GM20000 (cell line): ENCODE measurements at regions not wholly inside any gene's neighbourhood (a gene's known extent, or its start where the extent isn't known, plus 50 kb on each side); places are given as distances from the start of the nearest gene placed in this dataset.

Experiments used
- DNase-seq: peaks from one replicate; pipeline ENCODE4 v3.0.0; 2012; ENCODE audit warnings: low spot score
- CTCF ChIP-seq: IDR thresholded peaks from 2 replicates; pipeline ENCODE4 v1.5.1; 2012; ENCODE audit warnings: mild to moderate bottlenecking, control low read depth; ENCODE audit errors: extremely low read depth, missing control alignments

- no peak for TF ChIP-seq CTCF
- no peak for DNase-seq
Observed at GRCh38 chr11:36931139-36931538, 333.1 kb upstream of the RAG2 start.

GRCh38 chr11:36930256-36930655 is 332.2 kb upstream of the RAG2 start:
- DNase-seq = no peak
- no peak for TF ChIP-seq CTCF

GRCh38 chr11:36929401-36929800 is 331.4 kb upstream of the RAG2 start:
- no peak for TF ChIP-seq CTCF

GRCh38 chr11:36928621-36929020 is 330.6 kb upstream of the RAG2 start:
- no peak for DNase-seq
- no peak for TF ChIP-seq CTCF

More at GRCh38 chr11:36929401-36929800, 331.4 kb upstream of the RAG2 start:
- DNase-seq = no peak

GRCh38 chr11:36899800-36900199 is 301.8 kb upstream of the RAG2 start:
- no peak for DNase-seq
- TF ChIP-seq CTCF = no peak

- DNase-seq = no peak
- TF ChIP-seq CTCF = no peak
Observed at GRCh38 chr11:36890841-36891240, 292.8 kb upstream of the RAG2 start.

- no peak for TF ChIP-seq CTCF
Observed at GRCh38 chr11:36890121-36890679, 292.2 kb upstream of the RAG2 start.

More at GRCh38 chr11:36890121-36890679, 292.2 kb upstream of the RAG2 start:
- DNase-seq = no peak
